SK-N-SH treated with all-trans-retinoic acid at 6 μM for 48 hours (cell line): ENCODE measurements at regions not wholly inside any gene's neighbourhood (a gene's known extent, or its start where the extent isn't known, plus 50 kb on each side); places are given as distances from the start of the nearest gene placed in this dataset.

Experiments
- ATAC-seq: fragments of 200-7000 bp; cut with Tn5 transposase; 3 replicates; pipeline ENCODE4 v1.9.1; 2020; ENCODE audit warnings: mild to moderate bottlenecking, moderate library complexity
- ARNTL ChIP-seq: fragments of 450-650 bp; formaldehyde crosslinking; IDR thresholded peaks from 2 replicates; pipeline ENCODE4 v1.5.0; 2020; ENCODE audit warnings: low read depth, mild to moderate bottlenecking, moderate library complexity, borderline replicate concordance
- BACH2 ChIP-seq: fragments of 250-450 bp; sonication (Bioruptor Pico); IDR thresholded peaks from 2 replicates; pipeline ENCODE4 v1.9.0; 2021; ENCODE audit warnings: mild to moderate bottlenecking, borderline replicate concordance
- CSDC2 ChIP-seq: fragments of 250-450 bp; sonication (Bioruptor Pico); IDR thresholded peaks from 2 replicates; pipeline ENCODE4 v1.5.0; 2020; ENCODE audit warnings: mild to moderate bottlenecking, moderate library complexity
- ESRRG ChIP-seq: fragments of 250-450 bp; sonication (Bioruptor Pico); IDR thresholded peaks from 2 replicates; pipeline ENCODE4 v1.6.1; 2021; ENCODE audit warnings: mild to moderate bottlenecking
- GLIS3 ChIP-seq: fragments of 250-450 bp; sonication (Bioruptor Pico); IDR thresholded peaks from 2 replicates; pipeline ENCODE4 v1.5.0; 2020; ENCODE audit warnings: mild to moderate bottlenecking, moderate library complexity
- ISL1 ChIP-seq: fragments of 250-450 bp; sonication (Bioruptor Pico); IDR thresholded peaks from 2 replicates; pipeline ENCODE4 v2.1.2; 2022; ENCODE audit warnings: mild to moderate bottlenecking, moderate library complexity
- OSR1 ChIP-seq: fragments of 250-450 bp; sonication (Bioruptor Pico); IDR thresholded peaks from 2 replicates; pipeline ENCODE4 v1.8.0; 2022; ENCODE audit warnings: moderate library complexity, mild to moderate bottlenecking, inconsistent platforms
- PPARA ChIP-seq: fragments of 250-450 bp; sonication (Bioruptor Pico); IDR thresholded peaks from 2 replicates; pipeline ENCODE4 v1.5.0; 2020; ENCODE audit warnings: mild to moderate bottlenecking, borderline replicate concordance
- TCF4 ChIP-seq: fragments of 250-450 bp; sonication (Bioruptor Pico); IDR thresholded peaks from 2 replicates; pipeline ENCODE4 v1.8.0; 2021; ENCODE audit warnings: mild to moderate bottlenecking, moderate library complexity, borderline replicate concordance
- TOX ChIP-seq: fragments of 250-450 bp; sonication (Bioruptor Pico); IDR thresholded peaks from 2 replicates; pipeline ENCODE4 v1.8.0; 2021; ENCODE audit warnings: mild to moderate bottlenecking, moderate library complexity, borderline replicate concordance
- ZC3H10 ChIP-seq: fragments of 250-450 bp; sonication (Bioruptor Pico); IDR thresholded peaks from 2 replicates; pipeline ENCODE4 v1.5.1; 2021; ENCODE audit warnings: mild to moderate bottlenecking, moderate library complexity
- ZFP3 ChIP-seq: fragments of 250-450 bp; sonication (Bioruptor Pico); IDR thresholded peaks from 2 replicates; pipeline ENCODE4 v1.5.0; 2020; ENCODE audit warnings: mild to moderate bottlenecking, moderate library complexity
- ZFP30 ChIP-seq: fragments of 450-650 bp; formaldehyde crosslinking; IDR thresholded peaks from 2 replicates; pipeline ENCODE4 v1.5.0; 2022; ENCODE audit warnings: mild to moderate bottlenecking, moderate library complexity
- ZNF565 ChIP-seq: fragments of 450-650 bp; formaldehyde crosslinking; conservative IDR thresholded peaks from 2 replicates; pipeline ENCODE4 v1.5.0; 2020; ENCODE audit warnings: low read depth, mild to moderate bottlenecking, moderate library complexity
- ZNF70 ChIP-seq: fragments of 450-650 bp; formaldehyde crosslinking; IDR thresholded peaks from 2 replicates; pipeline ENCODE4 v1.5.0; 2020; ENCODE audit warnings: mild to moderate bottlenecking, moderate library complexity
- TF ChIP-seq, protein P1 (sequence below): fragments of 250-450 bp; sonication (Bioruptor Pico); IDR thresholded peaks from 2 replicates; pipeline ENCODE4 v1.5.1; 2021; ENCODE audit warnings: mild to moderate bottlenecking, moderate library complexity
- TF ChIP-seq, protein P2 (sequence below): fragments of 250-450 bp; sonication (Bioruptor Pico); IDR thresholded peaks from 2 replicates; pipeline ENCODE4 v1.5.0; 2020; ENCODE audit warnings: mild to moderate bottlenecking, moderate library complexity
- TF ChIP-seq, protein P3 (sequence below): fragments of 250-450 bp; sonication (Bioruptor Pico); IDR thresholded peaks from 2 replicates; pipeline ENCODE4 v1.5.1; 2020; ENCODE audit warnings: low read depth, mild to moderate bottlenecking, moderate library complexity
- TF ChIP-seq, protein P4 (sequence below): fragments of 250-450 bp; sonication (Bioruptor Pico); IDR thresholded peaks from 2 replicates; pipeline ENCODE4 v1.8.0; 2021; ENCODE audit warnings: low read depth, mild to moderate bottlenecking, moderate library complexity, borderline replicate concordance

DNA sequence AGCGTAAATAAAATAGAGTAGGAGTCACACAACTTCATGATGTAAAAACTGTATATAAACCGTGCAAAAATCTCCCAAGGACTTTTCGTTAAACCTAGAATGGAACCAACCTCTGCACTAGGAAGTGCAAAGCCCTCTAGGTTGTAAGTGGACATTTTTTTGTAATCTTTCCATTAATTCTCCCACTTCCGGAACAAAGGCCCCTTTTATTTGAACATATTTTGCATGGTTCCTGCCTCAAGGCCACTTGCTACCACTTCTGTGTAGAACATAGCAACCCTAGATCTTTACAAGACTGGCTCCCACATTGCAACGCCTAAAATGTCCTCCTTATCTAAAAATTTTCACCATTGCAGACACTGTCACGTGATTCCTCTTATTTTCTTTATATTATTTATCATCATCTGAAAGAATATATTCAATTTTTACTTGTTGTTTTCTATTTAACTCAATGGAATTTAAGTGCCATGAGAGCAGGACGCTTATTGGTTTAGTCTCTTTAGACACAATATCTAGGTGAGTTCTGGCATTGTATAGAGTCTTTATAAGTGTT lies 249.6 kb upstream of the TMEFF2 start (continued):
- TF ChIP-seq OSR1 (CRISPR knock-in tag) (no peak), ZFP3 (CRISPR knock-in tag) (no peak)

- no peak for ATAC-seq
- TF ChIP-seq, protein P1, sequence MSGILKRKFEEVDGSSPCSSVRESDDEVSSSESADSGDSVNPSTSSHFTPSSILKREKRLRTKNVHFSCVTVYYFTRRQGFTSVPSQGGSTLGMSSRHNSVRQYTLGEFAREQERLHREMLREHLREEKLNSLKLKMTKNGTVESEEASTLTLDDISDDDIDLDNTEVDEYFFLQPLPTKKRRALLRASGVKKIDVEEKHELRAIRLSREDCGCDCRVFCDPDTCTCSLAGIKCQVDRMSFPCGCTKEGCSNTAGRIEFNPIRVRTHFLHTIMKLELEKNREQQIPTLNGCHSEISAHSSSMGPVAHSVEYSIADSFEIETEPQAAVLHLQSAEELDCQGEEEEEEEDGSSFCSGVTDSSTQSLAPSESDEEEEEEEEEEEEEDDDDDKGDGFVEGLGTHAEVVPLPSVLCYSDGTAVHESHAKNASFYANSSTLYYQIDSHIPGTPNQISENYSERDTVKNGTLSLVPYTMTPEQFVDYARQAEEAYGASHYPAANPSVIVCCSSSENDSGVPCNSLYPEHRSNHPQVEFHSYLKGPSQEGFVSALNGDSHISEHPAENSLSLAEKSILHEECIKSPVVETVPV: no peak
- TF ChIP-seq, protein P2, sequence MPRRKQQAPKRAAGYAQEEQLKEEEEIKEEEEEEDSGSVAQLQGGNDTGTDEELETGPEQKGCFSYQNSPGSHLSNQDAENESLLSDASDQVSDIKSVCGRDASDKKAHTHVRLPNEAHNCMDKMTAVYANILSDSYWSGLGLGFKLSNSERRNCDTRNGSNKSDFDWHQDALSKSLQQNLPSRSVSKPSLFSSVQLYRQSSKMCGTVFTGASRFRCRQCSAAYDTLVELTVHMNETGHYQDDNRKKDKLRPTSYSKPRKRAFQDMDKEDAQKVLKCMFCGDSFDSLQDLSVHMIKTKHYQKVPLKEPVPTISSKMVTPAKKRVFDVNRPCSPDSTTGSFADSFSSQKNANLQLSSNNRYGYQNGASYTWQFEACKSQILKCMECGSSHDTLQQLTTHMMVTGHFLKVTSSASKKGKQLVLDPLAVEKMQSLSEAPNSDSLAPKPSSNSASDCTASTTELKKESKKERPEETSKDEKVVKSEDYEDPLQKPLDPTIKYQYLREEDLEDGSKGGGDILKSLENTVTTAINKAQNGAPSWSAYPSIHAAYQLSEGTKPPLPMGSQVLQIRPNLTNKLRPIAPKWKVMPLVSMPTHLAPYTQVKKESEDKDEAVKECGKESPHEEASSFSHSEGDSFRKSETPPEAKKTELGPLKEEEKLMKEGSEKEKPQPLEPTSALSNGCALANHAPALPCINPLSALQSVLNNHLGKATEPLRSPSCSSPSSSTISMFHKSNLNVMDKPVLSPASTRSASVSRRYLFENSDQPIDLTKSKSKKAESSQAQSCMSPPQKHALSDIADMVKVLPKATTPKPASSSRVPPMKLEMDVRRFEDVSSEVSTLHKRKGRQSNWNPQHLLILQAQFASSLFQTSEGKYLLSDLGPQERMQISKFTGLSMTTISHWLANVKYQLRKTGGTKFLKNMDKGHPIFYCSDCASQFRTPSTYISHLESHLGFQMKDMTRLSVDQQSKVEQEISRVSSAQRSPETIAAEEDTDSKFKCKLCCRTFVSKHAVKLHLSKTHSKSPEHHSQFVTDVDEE: no peak
- TF ChIP-seq ZC3H10 (no peak), TCF4 (CRISPR knock-in tag) (no peak), OSR1 (CRISPR knock-in tag) (no peak), GLIS3 (CRISPR knock-in tag) (no peak), PPARA (no peak), ZNF70 (CRISPR knock-in tag) (no peak), ZFP3 (CRISPR knock-in tag) (no peak), BACH2 (no peak)
- TF ChIP-seq, protein P3, sequence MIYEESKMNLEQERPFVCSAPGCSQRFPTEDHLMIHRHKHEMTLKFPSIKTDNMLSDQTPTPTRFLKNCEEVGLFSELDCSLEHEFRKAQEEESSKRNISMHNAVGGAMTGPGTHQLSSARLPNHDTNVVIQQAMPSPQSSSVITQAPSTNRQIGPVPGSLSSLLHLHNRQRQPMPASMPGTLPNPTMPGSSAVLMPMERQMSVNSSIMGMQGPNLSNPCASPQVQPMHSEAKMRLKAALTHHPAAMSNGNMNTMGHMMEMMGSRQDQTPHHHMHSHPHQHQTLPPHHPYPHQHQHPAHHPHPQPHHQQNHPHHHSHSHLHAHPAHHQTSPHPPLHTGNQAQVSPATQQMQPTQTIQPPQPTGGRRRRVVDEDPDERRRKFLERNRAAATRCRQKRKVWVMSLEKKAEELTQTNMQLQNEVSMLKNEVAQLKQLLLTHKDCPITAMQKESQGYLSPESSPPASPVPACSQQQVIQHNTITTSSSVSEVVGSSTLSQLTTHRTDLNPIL (CRISPR knock-in tag): no peak
Measured at GRCh38 chr2:192443831-192444230, 249.1 kb upstream of the TMEFF2 start.

DNA sequence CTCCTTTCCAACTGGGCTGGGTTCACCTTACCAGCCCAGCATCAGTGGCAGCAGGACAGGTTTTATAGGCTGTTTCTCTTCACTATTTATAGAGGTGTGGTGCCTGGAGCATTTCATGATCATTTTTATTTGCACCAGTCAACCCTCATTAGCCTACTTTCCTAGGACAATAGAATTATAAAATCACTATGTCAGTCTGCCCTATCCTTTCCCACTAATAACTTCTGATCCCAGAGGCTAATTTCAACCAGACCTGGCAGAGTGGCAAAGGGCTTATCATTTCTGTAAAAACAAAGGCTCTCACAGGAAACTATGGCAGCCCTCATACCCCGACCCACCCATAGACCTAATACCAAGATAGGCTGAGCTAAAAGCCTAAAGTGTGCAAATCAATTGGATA lies 243.5 kb upstream of the TMEFF2 start:
- ATAC-seq: no peak; the same call in 2 of the 3 replicates
- TF ChIP-seq BACH2 (no peak), CSDC2 (CRISPR knock-in tag) (no peak), ARNTL (CRISPR knock-in tag) (no peak), ZFP30 (CRISPR knock-in tag) (no peak), ZNF70 (CRISPR knock-in tag) (no peak), TCF4 (CRISPR knock-in tag) (0 out of 2 replicates have a peak, but pooled peaks have one; percentile 20)
- TF ChIP-seq, protein P4, sequence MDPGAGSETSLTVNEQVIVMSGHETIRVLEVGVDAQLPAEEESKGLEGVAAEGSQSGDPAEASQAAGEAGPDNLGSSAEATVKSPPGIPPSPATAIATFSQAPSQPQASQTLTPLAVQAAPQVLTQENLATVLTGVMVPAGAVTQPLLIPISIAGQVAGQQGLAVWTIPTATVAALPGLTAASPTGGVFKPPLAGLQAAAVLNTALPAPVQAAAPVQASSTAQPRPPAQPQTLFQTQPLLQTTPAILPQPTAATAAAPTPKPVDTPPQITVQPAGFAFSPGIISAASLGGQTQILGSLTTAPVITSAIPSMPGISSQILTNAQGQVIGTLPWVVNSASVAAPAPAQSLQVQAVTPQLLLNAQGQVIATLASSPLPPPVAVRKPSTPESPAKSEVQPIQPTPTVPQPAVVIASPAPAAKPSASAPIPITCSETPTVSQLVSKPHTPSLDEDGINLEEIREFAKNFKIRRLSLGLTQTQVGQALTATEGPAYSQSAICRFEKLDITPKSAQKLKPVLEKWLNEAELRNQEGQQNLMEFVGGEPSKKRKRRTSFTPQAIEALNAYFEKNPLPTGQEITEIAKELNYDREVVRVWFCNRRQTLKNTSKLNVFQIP (CRISPR knock-in tag): no peak
- TF ChIP-seq, protein P3 (CRISPR knock-in tag): no peak

- TF ChIP-seq ESRRG (CRISPR knock-in tag): no peak
- no peak for TF ChIP-seq BACH2
- TF ChIP-seq ISL1 (CRISPR knock-in tag): no peak
- TF ChIP-seq, protein P3 (CRISPR knock-in tag): no peak
- no peak for TF ChIP-seq ZFP3 (CRISPR knock-in tag)
- TF ChIP-seq, protein P2: no peak
- no peak for TF ChIP-seq ZFP30 (CRISPR knock-in tag)
- no peak for TF ChIP-seq ARNTL (CRISPR knock-in tag)
- TF ChIP-seq GLIS3 (CRISPR knock-in tag): no peak
- no peak for TF ChIP-seq TCF4 (CRISPR knock-in tag)
- TF ChIP-seq OSR1 (CRISPR knock-in tag): no peak
- TF ChIP-seq ZNF565 (CRISPR knock-in tag): no peak
- TF ChIP-seq TOX (CRISPR knock-in tag): no peak
- ATAC-seq: no peak
Measured at GRCh38 chr2:192437653-192438052, 242.9 kb upstream of the TMEFF2 start.
